PC-3 (cell line): ENCODE measurements at regions not wholly inside any gene's neighbourhood (a gene's known extent, or its start where the extent isn't known, plus 50 kb on each side); places are given as distances from the start of the nearest gene placed in this dataset.

ENCODE experiments used
- CTCF ChIP-seq: fragments of 300-600 bp; sonication (generic); conservative IDR thresholded peaks from 2 replicates; pipeline ENCODE4 v1.5.1; 2017; ENCODE audit warnings: antibody characterized with exemption, low read depth, mild to moderate bottlenecking, low read length
- EZH2 ChIP-seq: fragments of 300-600 bp; sonication (generic); IDR thresholded peaks from one replicate; pipeline ENCODE4 v1.6.1; 2017; ENCODE audit warnings: antibody characterized with exemption, mild to moderate bottlenecking, low read length; ENCODE audit not compliant: unreplicated experiment
- EZH2phosphoT487 ChIP-seq: fragments of 300-600 bp; sonication (generic); IDR thresholded peaks from 2 replicates; pipeline ENCODE4 v1.6.1; 2018; ENCODE audit warnings: mild to moderate bottlenecking, antibody characterized with exemption, low read length, borderline replicate concordance

GRCh38 chrX:34805951-34806350, 136.6 kb upstream of the FAM47B start:
- no peak for TF ChIP-seq EZH2
- no peak for TF ChIP-seq EZH2phosphoT487
- TF ChIP-seq CTCF = no peak
